ENCODE measurements at regions not wholly inside any gene's neighbourhood (a gene's known extent, or its start where the extent isn't known, plus 50 kb on each side); places are given as distances from the start of the nearest gene placed in this dataset.
"Not testable (repeated sequence)": the region's sequence is repeated elsewhere in the genome, so short reads cannot be mapped to it uniquely, and the experiment has no call there.

GRCh38 chr5:112472614-112473013, 53.5 kb upstream of the EPB41L4A start:
- no peak for DNase-seq
- intact Hi-C loops (cut with DNase I), result no loop called here

- intact Hi-C loops (cut with DNase I), result no loop called here
- no peak for DNase-seq
Observed at GRCh38 chr5:112473989-112474388, 54.9 kb upstream of the EPB41L4A start.

GRCh38 chr5:112475747-112476365, 56.8 kb upstream of the EPB41L4A start:
- DNase-seq, result no peak
- intact Hi-C loops (cut with DNase I), result no loop called here

- intact Hi-C loops (cut with DNase I), result no loop called here
- DNase-seq, result no peak
Observed at GRCh38 chr5:112479418-112479817, 60.3 kb upstream of the EPB41L4A start.

- intact Hi-C loops (cut with DNase I), result no loop called here
- DNase-seq, result no peak
Observed at GRCh38 chr5:112480501-112480900, 61.4 kb upstream of the EPB41L4A start.

- DNase-seq, result no peak
- intact Hi-C loops (cut with DNase I), result no loop called here
Observed at GRCh38 chr5:112483704-112484103, 64.6 kb upstream of the EPB41L4A start.

- intact Hi-C loops (cut with DNase I), result no loop called here
Observed at GRCh38 chr5:112485934-112486355, 66.9 kb upstream of the EPB41L4A start.

GRCh38 chr5:112491257-112491656, 72.2 kb upstream of the EPB41L4A start:
- intact Hi-C loops (cut with DNase I), result no loop called here
- no peak for DNase-seq

More at GRCh38 chr5:112485934-112486355, 66.9 kb upstream of the EPB41L4A start:
- no peak for DNase-seq

GRCh38 chr5:112492291-112492690, 73.2 kb upstream of the EPB41L4A start:
- DNase-seq, result peak in 7 of 10 donors; percentile 9 to 83 (median 55)

GRCh38 chr5:112503749-112504501, 84.8 kb upstream of the EPB41L4A start:
- DNase-seq; intact Hi-C loops (cut with DNase I): not testable (repeated sequence)

More at GRCh38 chr5:112492291-112492690, 73.2 kb upstream of the EPB41L4A start:
- intact Hi-C loops (cut with DNase I), result no loop called here

- DNase-seq; intact Hi-C loops (cut with DNase I): not testable (repeated sequence)
Observed at GRCh38 chr5:112509097-112509496, 90.0 kb upstream of the EPB41L4A start.

GRCh38 chr5:112511920-112512319, 92.8 kb upstream of the EPB41L4A start:
- no peak for DNase-seq
- intact Hi-C loops (cut with DNase I), result no loop called here

GRCh38 chr5:112512901-112513300, 93.8 kb upstream of the EPB41L4A start:
- DNase-seq, result no peak
- intact Hi-C loops (cut with DNase I), result no loop called here

- no peak for DNase-seq
- intact Hi-C loops (cut with DNase I), result no loop called here
Observed at GRCh38 chr5:112514111-112514510, 95.0 kb upstream of the EPB41L4A start.

GRCh38 chr5:112520474-112520873, 101.4 kb upstream of the EPB41L4A start:
- DNase-seq; intact Hi-C loops (cut with DNase I): not testable (repeated sequence)

GRCh38 chr5:112522891-112523673, 104.0 kb upstream of the EPB41L4A start:
- intact Hi-C loops (cut with DNase I); DNase-seq: not testable (repeated sequence)

GRCh38 chr5:112523674-112524263, 104.7 kb upstream of the EPB41L4A start:
- DNase-seq; intact Hi-C loops (cut with DNase I): not testable (repeated sequence)

- intact Hi-C loops (cut with DNase I), result no loop called here
- DNase-seq, result no peak
Observed at GRCh38 chr5:112525217-112525616, 106.1 kb upstream of the EPB41L4A start.

GRCh38 chr5:112528928-112529327, 109.9 kb upstream of the EPB41L4A start:
- intact Hi-C loops (cut with DNase I), result no loop called here

GRCh38 chr5:112529525-112529924, 110.4 kb upstream of the EPB41L4A start:
- DNase-seq, result no peak
- intact Hi-C loops (cut with DNase I), result no loop called here

More at GRCh38 chr5:112528928-112529327, 109.9 kb upstream of the EPB41L4A start:
- no peak for DNase-seq

Measured in posterior cingulate gyrus (tissue), 11 donors.